ENCODE measurements at regions not wholly inside any gene's neighbourhood (a gene's known extent, or its start where the extent isn't known, plus 50 kb on each side); places are given as distances from the start of the nearest gene placed in this dataset.
A peak's percentile ranks its signal among the peaks of the same experiment; 100 is the strongest.

DNA sequence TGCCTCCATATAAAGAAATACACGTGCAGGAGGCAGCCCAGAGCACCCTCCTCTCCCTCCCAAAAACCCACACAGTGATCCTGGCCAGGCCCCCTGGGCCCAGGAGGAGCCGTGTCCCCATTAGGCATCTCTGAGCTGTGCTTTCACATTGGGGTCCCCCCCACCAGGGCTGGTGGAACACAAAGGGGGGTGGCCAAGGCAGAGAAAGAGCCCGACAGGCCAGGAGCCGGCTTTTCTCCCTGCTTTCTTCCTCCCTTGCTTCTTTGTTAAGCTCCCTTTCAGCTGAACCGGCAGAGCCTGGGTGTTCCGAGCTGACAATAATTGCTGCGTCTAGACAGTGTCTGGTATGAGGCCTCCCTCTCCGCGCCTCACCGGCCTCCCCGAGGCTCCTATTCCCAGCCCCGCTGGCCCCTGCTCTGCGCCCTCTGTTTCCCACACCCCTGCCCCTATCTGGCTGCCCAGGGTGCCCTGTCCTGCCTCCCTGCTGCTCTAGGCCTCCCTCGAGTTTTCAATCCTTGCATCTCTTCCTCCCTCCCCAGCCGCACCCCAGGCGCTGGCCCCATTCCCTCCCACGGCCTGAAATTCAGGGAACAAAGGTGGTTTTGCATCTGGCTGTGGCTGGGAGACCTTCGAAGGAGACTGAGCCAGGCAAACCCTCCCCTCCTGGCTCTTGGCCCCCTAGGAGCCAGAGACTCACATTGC lies 120.6 kb downstream of the C9orf50 start:
- Histone ChIP-seq H3K4me1 (ENCODE audit: control insufficient read depth, insufficient read depth, low read length) (peaks cover 39% of the 10 kb centered on the region), H3K36me3 (ENCODE audit: control insufficient read depth, insufficient read depth, low read length) (peaks cover 6% of the 10 kb centered on the region), H3K4me3 (ENCODE audit: low read length) (no peak overlapping the region), H3K9ac (ENCODE audit: low read length) (no peak overlapping the region), H3K27me3 (ENCODE audit: control insufficient read depth, insufficient read depth, low read length) (no peaks in the 10 kb centered on the region), H3K27ac (ENCODE audit: low read depth, low read length) (peak overlapping the region; percentile 98)

DNA sequence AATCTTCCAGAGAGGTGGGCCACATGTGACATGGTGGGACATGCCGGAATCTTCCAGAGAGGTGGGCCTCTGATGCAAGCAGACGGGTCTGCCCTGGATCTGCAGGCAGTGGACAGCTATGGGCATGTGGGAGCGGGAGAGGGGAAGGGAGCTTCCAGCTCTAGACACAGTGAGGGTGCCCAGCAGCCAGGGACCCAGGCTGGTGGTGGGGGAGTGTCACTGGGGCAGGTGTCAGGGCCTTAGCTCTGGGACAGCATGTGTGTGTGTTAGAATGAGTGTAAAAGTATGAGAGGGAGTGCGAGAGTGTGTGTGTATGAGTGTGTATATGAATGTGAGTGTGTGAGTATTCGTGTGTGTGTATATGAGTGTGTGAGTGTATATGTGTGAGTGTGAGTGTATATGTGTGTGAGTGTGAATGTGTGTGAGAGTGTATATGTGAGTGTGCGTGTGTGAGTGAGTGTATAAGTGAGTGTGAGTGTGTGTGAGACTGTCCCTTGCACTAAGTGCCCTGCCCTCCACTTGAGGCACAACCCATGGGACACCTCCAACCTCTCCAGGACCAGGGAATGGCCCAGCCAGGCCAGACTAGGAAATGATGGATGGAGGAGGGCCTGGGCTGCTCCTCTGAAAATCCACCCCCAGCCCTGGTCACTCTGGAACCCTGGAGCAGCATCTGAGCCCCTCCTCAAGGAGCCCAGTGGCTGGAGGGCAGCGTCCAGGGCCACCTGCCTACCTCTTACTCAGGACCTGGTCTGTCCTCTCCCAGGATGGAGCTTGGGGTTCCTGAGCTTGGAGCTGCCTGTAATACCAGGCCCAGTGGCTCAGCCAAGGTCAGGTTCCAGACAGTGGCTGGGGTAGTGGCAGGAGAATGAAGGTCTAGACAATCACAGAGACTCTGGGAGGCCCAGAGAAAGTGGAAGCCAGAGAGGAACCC lies 122.2 kb downstream of the C9orf50 start:
- Histone ChIP-seq H3K9ac (ENCODE audit: low read length) (no peak overlapping the region), H3K4me3 (ENCODE audit: low read length) (peak overlapping the region; percentile 67), H3K27ac (ENCODE audit: low read depth, low read length) (peak overlapping the region; percentile 98), H3K4me1 (ENCODE audit: control insufficient read depth, insufficient read depth, low read length) (peaks cover 44% of the 10 kb centered on the region), H3K36me3 (ENCODE audit: control insufficient read depth, insufficient read depth, low read length) (peaks cover 3% of the 10 kb centered on the region), H3K27me3 (ENCODE audit: control insufficient read depth, insufficient read depth, low read length) (no peaks in the 10 kb centered on the region)

DNA sequence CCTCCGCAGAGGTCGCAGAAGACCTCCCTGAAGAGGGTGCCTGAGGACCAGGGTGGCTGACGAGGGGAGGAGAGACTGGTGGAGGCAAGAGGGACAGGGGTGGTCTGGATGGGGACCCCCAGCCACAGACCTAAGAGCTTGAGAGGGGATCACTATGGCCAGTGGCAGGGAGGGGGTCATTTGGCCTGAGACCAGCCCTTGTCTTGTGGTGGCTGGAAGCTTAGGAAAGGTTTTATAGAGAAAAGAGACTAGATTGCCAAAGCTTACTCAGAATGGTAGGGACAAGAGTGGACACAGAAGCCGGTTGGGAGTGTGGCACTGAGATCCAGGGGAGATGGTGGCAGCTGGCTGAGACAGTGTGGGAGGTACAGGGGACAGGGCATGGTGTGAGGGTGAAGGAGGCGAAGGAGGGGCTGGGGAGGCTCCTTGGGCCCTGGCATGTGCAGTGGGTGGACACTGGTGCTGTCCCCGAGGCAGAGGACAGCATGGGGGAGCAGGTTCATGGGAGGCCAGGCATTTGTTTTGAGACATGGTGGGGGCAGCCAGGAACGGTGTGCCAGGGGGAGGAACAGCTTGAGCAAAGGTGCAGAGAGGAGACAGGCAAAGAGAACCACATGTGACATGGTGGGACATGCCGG lies 123.0 kb downstream of the C9orf50 start:
- Histone ChIP-seq H3K36me3 (ENCODE audit: control insufficient read depth, insufficient read depth, low read length) (no peaks in the 10 kb centered on the region), H3K27ac (ENCODE audit: low read depth, low read length) (peak overlapping the region; percentile 98), H3K4me3 (ENCODE audit: low read length) (peak overlapping the region; percentile 67), H3K27me3 (ENCODE audit: control insufficient read depth, insufficient read depth, low read length) (no peaks in the 10 kb centered on the region), H3K9ac (ENCODE audit: low read length) (peak overlapping the region; percentile 34), H3K4me1 (ENCODE audit: control insufficient read depth, insufficient read depth, low read length) (peaks cover 44% of the 10 kb centered on the region)

DNA sequence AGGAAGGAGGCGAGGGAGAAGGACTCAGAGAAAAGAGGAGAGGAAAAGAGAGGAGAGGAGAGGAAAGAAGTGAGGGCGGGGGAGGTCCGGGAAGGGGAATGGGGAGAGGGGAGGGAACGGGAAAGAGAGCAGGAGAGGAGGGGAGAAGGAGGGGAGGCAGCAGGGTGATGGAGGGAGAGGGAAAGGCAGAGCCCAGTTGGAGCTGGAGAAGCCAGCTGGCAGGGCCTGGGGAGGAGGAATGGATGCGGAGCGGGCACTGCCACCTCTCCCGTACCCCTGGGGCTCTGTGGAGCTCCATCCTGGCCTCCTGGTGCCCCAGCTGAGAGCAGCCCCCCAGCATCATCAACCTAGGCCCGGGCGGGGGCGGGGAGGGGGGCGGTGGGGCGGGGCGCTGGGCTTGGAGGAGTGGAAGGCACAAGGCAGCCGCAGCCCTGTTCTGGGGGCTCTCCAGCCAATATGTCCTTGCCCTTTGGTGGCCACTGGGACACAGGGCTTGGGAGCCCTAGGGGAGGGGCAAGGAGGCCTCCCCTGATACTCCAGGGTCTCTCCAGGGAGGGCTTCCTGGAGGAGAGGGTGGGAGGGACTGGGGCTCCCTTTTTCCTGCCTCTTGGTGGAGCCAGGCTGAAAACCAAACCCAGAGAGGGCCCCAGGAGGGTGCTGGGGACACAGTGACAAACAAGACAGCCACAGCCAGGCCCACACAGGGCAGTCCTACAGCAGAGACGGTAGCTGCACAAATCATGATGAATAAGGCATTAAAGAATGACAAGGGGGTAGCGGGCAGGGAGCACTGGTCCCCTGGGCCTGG lies 123.7 kb downstream of the C9orf50 start:
- Histone ChIP-seq H3K27me3 (ENCODE audit: control insufficient read depth, insufficient read depth, low read length) (no peaks in the 10 kb centered on the region), H3K27ac (ENCODE audit: low read depth, low read length) (peak overlapping the region; percentile 98), H3K4me3 (ENCODE audit: low read length) (peak overlapping the region; percentile 67), H3K9ac (ENCODE audit: low read length) (peak overlapping the region; percentile 78), H3K36me3 (ENCODE audit: control insufficient read depth, insufficient read depth, low read length) (no peaks in the 10 kb centered on the region), H3K4me1 (ENCODE audit: control insufficient read depth, insufficient read depth, low read length) (peaks cover 44% of the 10 kb centered on the region)

DNA sequence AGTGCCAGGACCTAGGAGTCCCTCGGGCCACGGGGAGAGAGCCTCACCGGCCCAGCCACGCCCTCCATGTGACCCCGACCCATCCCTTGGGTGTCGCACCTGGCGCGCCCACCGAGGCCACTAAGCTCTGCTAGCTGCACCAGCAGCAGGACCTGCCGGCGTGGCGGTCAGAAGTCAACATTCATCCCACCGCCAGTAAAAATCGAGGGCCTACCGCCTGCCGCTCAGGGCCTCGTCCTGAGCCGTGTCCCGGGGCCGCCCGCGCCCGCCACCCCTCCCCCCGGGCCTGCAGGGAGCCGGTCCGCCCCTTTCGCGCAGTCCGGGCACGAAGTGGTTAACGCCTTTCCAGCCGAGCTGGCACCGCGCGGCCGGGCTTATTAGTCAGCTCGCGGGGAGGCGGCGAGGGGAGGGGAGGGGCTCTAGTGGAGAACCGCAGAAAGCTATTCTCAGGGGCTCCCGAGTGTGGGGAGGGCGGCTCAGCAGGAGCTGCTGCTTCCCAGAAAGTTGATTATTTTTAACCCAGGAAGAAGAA lies 124.4 kb downstream of the C9orf50 start:
- peaks cover 45% of the 10 kb centered on the region for H3K4me1 ChIP-seq (ENCODE audit: control insufficient read depth, insufficient read depth, low read length)
- peak overlapping the region; percentile 67 for H3K4me3 ChIP-seq (ENCODE audit: low read length)
- peak overlapping the region; percentile 47 for H3K9ac ChIP-seq (ENCODE audit: low read length)
- peak overlapping the region; percentile 98 for H3K27ac ChIP-seq (ENCODE audit: low read depth, low read length)
- H3K27me3 ChIP-seq (ENCODE audit: control insufficient read depth, insufficient read depth, low read length): no peaks in the 10 kb centered on the region
- H3K36me3 ChIP-seq (ENCODE audit: control insufficient read depth, insufficient read depth, low read length): no peaks in the 10 kb centered on the region

DNA sequence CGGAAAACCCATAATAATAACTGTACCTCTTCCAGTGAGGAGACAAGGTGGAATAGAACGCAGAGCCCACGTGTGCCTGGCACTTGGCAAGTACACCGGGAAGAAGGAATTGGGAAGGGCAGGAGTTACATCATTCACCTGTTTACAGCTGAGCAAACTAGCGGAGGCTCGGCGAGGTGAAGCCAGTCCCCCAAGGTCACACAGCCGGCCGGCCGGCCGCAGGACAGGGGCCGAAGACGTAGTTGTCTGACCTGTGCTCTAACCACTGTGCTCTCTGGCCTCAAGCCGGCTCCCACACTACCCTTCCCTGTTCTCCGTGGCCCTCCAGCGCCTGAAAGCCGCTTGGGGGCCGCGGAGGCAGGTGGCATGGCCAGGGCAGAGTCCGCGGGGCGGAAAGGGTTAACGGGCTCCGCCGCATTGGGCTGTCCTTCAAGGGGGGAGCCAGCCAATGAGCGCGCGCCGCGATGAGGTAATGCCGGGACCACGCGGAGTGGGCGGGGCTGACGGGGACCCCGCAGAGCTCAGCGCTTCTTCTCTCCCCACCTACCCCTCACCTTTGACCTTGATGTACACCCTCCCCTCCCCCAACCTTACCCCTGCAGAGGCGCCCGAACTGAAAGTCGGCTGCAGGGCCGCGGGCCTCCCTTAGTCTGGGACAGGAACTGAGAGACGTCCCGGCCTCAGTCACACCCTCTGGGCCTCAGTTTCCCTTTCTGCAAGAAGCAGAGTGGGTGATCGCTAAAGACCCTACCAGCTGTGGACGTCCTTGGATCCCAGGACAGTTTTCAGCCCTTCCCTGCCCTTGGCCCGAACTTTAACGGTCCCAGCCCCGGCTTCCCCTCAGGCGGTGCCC lies 125.1 kb downstream of the C9orf50 start:
- Histone ChIP-seq H3K4me3 (ENCODE audit: low read length) (peak overlapping the region; percentile 67), H3K36me3 (ENCODE audit: control insufficient read depth, insufficient read depth, low read length) (no peaks in the 10 kb centered on the region), H3K9ac (ENCODE audit: low read length) (peak overlapping the region; percentile 47), H3K27ac (ENCODE audit: low read depth, low read length) (peak overlapping the region; percentile 98), H3K27me3 (ENCODE audit: control insufficient read depth, insufficient read depth, low read length) (no peaks in the 10 kb centered on the region), H3K4me1 (ENCODE audit: control insufficient read depth, insufficient read depth, low read length) (peaks cover 51% of the 10 kb centered on the region)

DNA sequence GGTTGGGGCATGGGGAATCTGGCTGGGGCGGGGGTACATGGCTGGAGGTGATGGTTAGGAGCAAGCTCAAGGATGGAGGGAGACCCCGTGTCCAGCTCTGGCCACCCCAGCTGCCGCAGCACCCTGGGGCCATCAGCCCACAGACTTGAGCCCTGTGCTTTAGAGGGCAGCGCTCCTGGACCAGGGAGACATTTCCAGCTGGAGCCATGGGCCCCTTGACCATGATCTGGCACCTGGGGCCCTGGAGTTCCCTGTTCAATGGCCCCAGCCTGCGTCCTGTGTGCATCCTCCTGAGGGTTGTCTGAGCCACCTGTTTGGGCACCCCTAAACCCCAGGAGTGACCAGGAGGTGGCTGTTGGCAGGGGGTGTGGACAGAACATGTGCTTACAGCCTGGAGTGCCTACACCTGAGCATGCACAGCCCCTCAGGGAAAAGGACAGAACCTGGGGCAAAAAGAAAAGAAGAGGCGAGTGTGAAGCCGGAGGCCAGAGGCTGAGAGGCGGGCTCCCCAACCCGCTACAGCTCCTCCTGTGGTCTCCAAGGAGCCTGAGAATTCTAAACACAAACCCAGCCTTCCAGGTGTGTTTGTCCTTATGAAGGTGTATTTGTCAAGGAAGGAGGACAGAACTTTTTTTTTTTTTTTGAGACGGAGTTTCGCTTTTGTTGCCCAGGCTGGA lies 126.7 kb downstream of the C9orf50 start:
- Histone ChIP-seq H3K27ac (ENCODE audit: low read depth, low read length) (no peak overlapping the region), H3K9ac (ENCODE audit: low read length) (no peak overlapping the region), H3K36me3 (ENCODE audit: control insufficient read depth, insufficient read depth, low read length) (no peaks in the 10 kb centered on the region), H3K4me1 (ENCODE audit: control insufficient read depth, insufficient read depth, low read length) (peaks cover 52% of the 10 kb centered on the region), H3K27me3 (ENCODE audit: control insufficient read depth, insufficient read depth, low read length) (no peaks in the 10 kb centered on the region), H3K4me3 (ENCODE audit: low read length) (no peak overlapping the region)

DNA sequence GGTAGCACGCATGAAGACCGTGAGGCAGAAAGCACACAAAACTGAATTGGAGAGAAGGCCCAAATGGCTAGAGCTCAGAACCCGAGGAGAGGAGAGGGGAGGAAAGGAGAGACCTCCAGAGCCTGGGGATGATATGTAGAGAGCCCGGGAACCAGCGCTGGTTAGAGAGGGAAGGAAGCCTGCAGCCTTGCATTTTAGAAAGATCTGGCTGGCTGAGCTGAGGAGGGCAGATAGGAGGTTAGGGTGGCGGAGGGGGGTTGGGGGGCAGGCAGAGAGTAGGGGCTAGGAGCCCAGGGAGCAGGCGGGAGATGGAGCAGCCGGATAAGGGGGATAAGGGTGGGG lies 127.2 kb downstream of the C9orf50 start:
- Histone ChIP-seq H3K9ac (ENCODE audit: low read length) (no peak overlapping the region), H3K4me1 (ENCODE audit: control insufficient read depth, insufficient read depth, low read length) (peaks cover 49% of the 10 kb centered on the region), H3K36me3 (ENCODE audit: control insufficient read depth, insufficient read depth, low read length) (no peaks in the 10 kb centered on the region), H3K27me3 (ENCODE audit: control insufficient read depth, insufficient read depth, low read length) (no peaks in the 10 kb centered on the region), H3K27ac (ENCODE audit: low read depth, low read length) (no peak overlapping the region), H3K4me3 (ENCODE audit: low read length) (no peak overlapping the region)

DNA sequence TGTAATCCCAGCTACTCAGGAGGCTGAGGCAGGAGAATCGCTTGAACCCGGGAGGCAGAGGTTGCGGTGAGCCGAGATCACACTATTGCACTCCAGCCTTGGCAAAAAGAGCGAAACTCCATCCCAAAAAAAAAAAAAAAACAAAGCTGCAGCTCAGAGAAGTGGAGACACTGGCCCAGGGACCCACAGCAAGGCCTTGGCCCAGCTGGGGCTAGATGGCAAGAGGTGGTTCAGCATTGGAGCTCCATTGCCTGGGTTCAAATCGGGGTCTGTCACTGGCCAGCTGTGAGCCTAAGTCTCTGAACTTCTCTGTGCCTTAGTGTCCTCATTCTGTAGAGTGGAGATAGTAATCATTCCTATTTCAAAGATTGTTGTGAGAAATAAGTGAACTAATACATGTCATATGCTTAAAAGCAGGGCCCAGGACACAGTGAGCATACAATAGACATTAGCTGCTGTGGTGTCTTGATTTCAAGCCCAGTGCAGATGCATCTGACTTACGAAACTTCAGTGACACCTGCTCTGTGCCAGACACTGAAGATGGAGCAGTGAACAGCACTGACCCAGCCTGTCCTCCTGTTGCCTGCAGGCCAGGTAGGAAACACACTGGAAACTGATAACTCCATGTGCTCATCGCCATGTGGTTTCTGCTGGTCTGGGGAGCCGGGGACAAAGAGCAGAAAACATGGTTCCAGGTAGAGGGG lies 127.7 kb downstream of the C9orf50 start:
- H3K9ac ChIP-seq (ENCODE audit: low read length): no peak overlapping the region
- no peak overlapping the region for H3K4me3 ChIP-seq (ENCODE audit: low read length)
- H3K27ac ChIP-seq (ENCODE audit: low read depth, low read length): no peak overlapping the region
- no peaks in the 10 kb centered on the region for H3K27me3 ChIP-seq (ENCODE audit: control insufficient read depth, insufficient read depth, low read length)
- H3K4me1 ChIP-seq (ENCODE audit: control insufficient read depth, insufficient read depth, low read length): peaks cover 44% of the 10 kb centered on the region
- no peaks in the 10 kb centered on the region for H3K36me3 ChIP-seq (ENCODE audit: control insufficient read depth, insufficient read depth, low read length)

DNA sequence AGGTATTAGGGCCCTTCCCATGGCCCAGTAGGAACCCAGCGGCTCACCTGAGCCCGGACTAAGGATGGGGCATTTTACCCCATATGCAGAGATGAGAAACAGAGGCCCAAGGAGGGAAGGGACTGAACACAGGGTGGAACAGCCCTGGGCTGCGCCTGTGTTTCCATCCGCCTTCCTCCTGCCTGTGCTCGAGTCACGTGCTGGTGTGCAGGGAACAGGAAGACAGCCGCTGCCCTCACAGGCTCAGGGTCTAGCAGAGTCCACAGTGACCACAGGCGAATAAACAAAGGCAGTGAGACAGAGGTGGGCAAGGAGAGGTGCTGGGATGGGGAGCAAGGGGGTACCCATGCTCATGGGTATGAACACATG lies 129.4 kb downstream of the C9orf50 start:
- Histone ChIP-seq H3K4me1 (ENCODE audit: control insufficient read depth, insufficient read depth, low read length) (peaks cover 50% of the 10 kb centered on the region), H3K27ac (ENCODE audit: low read depth, low read length) (peak overlapping the region; percentile 99), H3K4me3 (ENCODE audit: low read length) (peak overlapping the region; percentile 6), H3K27me3 (ENCODE audit: control insufficient read depth, insufficient read depth, low read length) (no peaks in the 10 kb centered on the region), H3K9ac (ENCODE audit: low read length) (peak overlapping the region; percentile 12), H3K36me3 (ENCODE audit: control insufficient read depth, insufficient read depth, low read length) (no peaks in the 10 kb centered on the region)

Measured in rectal smooth muscle tissue (tissue), 1 donor.